Mesenchymal stem cell (in vitro differentiated cells and primary cell): ENCODE measurements at regions not wholly inside any gene's neighbourhood (a gene's known extent, or its start where the extent isn't known, plus 50 kb on each side); places are given as distances from the start of the nearest gene placed in this dataset.

Experiments used
- DNase-seq: peaks from one replicate; pipeline ENCODE4 v3.0.0-alpha.2; 2013
- H2AFZ ChIP-seq: one replicate; pipeline ENCODE4 v1.6.1; 2013; ENCODE audit warnings: low read depth, mild to moderate bottlenecking, control low read depth, inconsistent platforms, low read length, moderate library complexity
- H2AK5ac ChIP-seq: 2 replicates; pipeline ENCODE4 v1.6.1; 2013; ENCODE audit warnings: low read length, moderate library complexity, mild to moderate bottlenecking, inconsistent platforms; ENCODE audit not compliant: severe bottlenecking
- H2BK120ac ChIP-seq: one replicate; pipeline ENCODE4 v1.6.1; 2013; ENCODE audit warnings: low read depth, mild to moderate bottlenecking, inconsistent platforms, low read length, moderate library complexity
- H2BK12ac ChIP-seq, 2 experiments: one replicate each; pipeline ENCODE4 v1.6.1; 2013; ENCODE audit warnings: inconsistent platforms in 2 of 2, low read length in 2 of 2, mild to moderate bottlenecking in 2 of 2, moderate library complexity in 2 of 2, control low read depth in 1 of 2
- H2BK15ac ChIP-seq: one replicate; pipeline ENCODE4 v1.6.1; 2013; ENCODE audit warnings: mild to moderate bottlenecking, low read depth, inconsistent platforms; ENCODE audit not compliant: poor library complexity, severe bottlenecking
- H2BK5ac ChIP-seq: 2 replicates; pipeline ENCODE4 v1.6.1; 2013; ENCODE audit warnings: low read depth, mild to moderate bottlenecking, low read length, control low read depth, inconsistent platforms; ENCODE audit not compliant: poor library complexity, severe bottlenecking
- H3K14ac ChIP-seq, 2 experiments: one replicate each; pipeline ENCODE4 v1.6.1; 2013; ENCODE audit warnings: inconsistent platforms in 2 of 2, low read length in 2 of 2, control low read depth in 1 of 2, mild to moderate bottlenecking in 1 of 2, moderate library complexity in 1 of 2
- H3K18ac ChIP-seq, 2 experiments: one replicate each; pipeline ENCODE4 v1.6.1; 2013; ENCODE audit warnings: inconsistent platforms in 2 of 2, low read length in 2 of 2, control low read depth in 1 of 2, low read depth in 1 of 2, mild to moderate bottlenecking in 1 of 2
- H3K23ac ChIP-seq, 2 experiments: one replicate each; pipeline ENCODE4 v1.6.1; 2013; ENCODE audit warnings: inconsistent platforms in 2 of 2, low read length in 2 of 2, mild to moderate bottlenecking in 2 of 2, moderate library complexity in 2 of 2, control low read depth in 1 of 2
- H3K27ac ChIP-seq: 2 replicates; pipeline ENCODE4 v1.5.1; 2013; ENCODE audit warnings: mild to moderate bottlenecking, moderate library complexity, low read length, control low read depth, inconsistent platforms; ENCODE audit not compliant: poor library complexity, severe bottlenecking
- H3K27me3 ChIP-seq, 2 experiments: 2 replicates each; pipeline versions ENCODE4 v1.6.1 to v1.7.0; 2013; ENCODE audit warnings: low read length in 2 of 2, mild to moderate bottlenecking in 2 of 2, moderate library complexity in 2 of 2, control low read depth in 1 of 2, inconsistent platforms in 1 of 2; ENCODE audit not compliant: control insufficient read depth in 1 of 2, insufficient read depth in 1 of 2
- H3K36me3 ChIP-seq, 2 experiments: 2 replicates each; pipeline versions ENCODE4 v1.6.1 to v1.7.0; 2013; ENCODE audit warnings: low read length in 2 of 2, control low read depth in 1 of 2, inconsistent platforms in 1 of 2, low read depth in 1 of 2, mild to moderate bottlenecking in 1 of 2; ENCODE audit not compliant: insufficient read depth in 2 of 2, control insufficient read depth in 1 of 2
- H3K4ac ChIP-seq, 2 experiments: one replicate each; pipeline ENCODE4 v1.6.1; 2013; ENCODE audit warnings: inconsistent platforms in 2 of 2, low read length in 2 of 2, mild to moderate bottlenecking in 2 of 2, moderate library complexity in 2 of 2, control low read depth in 1 of 2, low read depth in 1 of 2
- H3K4me1 ChIP-seq: 2 replicates; pipeline ENCODE4 v1.6.1; 2013; ENCODE audit warnings: low read depth, low read length, control low read depth; ENCODE audit not compliant: control insufficient read depth, insufficient read depth
- H3K4me2 ChIP-seq: 2 replicates; pipeline ENCODE4 v1.6.1; 2013; ENCODE audit warnings: low read length, mild to moderate bottlenecking, inconsistent platforms; ENCODE audit not compliant: poor library complexity, severe bottlenecking
- H3K4me3 ChIP-seq, 2 experiments: 2 replicates each; pipeline versions ENCODE4 v1.5.1 to v1.7.0; 2013; ENCODE audit warnings: low read length in 2 of 2, mild to moderate bottlenecking in 2 of 2, control low read depth in 1 of 2, low read depth in 1 of 2; ENCODE audit not compliant: insufficient read depth in 1 of 2
- H3K79me1 ChIP-seq: replicated peaks from 2 replicates; pipeline ENCODE4 v1.6.1; 2013; ENCODE audit warnings: mild to moderate bottlenecking, control low read depth, low read length, inconsistent platforms; ENCODE audit not compliant: poor library complexity, severe bottlenecking
- H3K9ac ChIP-seq: 2 replicates; pipeline ENCODE4 v1.7.0; 2013; ENCODE audit warnings: mild to moderate bottlenecking, low read length, moderate library complexity
- H3K9me3 ChIP-seq: 2 replicates; pipeline ENCODE4 v1.7.0; 2013; ENCODE audit warnings: mild to moderate bottlenecking, low read length; ENCODE audit not compliant: control insufficient read depth
- H4K8ac ChIP-seq: one replicate; pipeline ENCODE4 v1.6.1; 2013; ENCODE audit warnings: inconsistent platforms, mild to moderate bottlenecking, low read length, moderate library complexity
- H4K91ac ChIP-seq: one replicate; pipeline ENCODE4 v1.6.1; 2013; ENCODE audit warnings: mild to moderate bottlenecking, low read length, inconsistent platforms
- WGBS: methylation state at CpG from one replicate; pipeline ENCODE4 v1.1.7; 2013; ENCODE audit warnings: mixed read lengths; 5-methylcytosine and 5-hydroxymethylcytosine counted together

- Histone ChIP-seq H3K23ac (no peak overlapping the region), H3K79me1 (no peaks in the 10 kb centered on the region), H3K36me3 (no peaks in the 10 kb centered on the region), H3K4me3 (no peak overlapping the region), H3K4ac (no peak overlapping the region), H3K14ac (no peak overlapping the region), H2BK12ac (no peak overlapping the region), H2BK15ac (no peak overlapping the region), H3K4me2 (no peak overlapping the region), H2BK120ac (no peak overlapping the region), H3K27me3 (peaks cover 16 to 41% of the 10 kb centered on the region in 2 experiments), H2AFZ (no peak overlapping the region), H3K9ac (no peak overlapping the region), H3K4me1 (no peaks in the 10 kb centered on the region), H3K27ac (no peak overlapping the region), H4K8ac (no peak overlapping the region), H2BK5ac (no peak overlapping the region), H2AK5ac (no peak overlapping the region), H3K18ac (no peak overlapping the region), H4K91ac (no peak overlapping the region), H3K9me3 (no peaks in the 10 kb centered on the region)
- WGBS = 85% methylated on average over 3 of the region's 3 CpGs
- no peak for DNase-seq
These were observed 61.3 kb upstream of the DBX1 start for GRCh38 chr11:20221566-20221965.

- no peak overlapping the region for H3K27ac ChIP-seq
- H2BK15ac ChIP-seq = no peak overlapping the region
- no peak overlapping the region for H3K18ac ChIP-seq
- H4K91ac ChIP-seq = no peak overlapping the region
- H3K9ac ChIP-seq = no peak overlapping the region
- no peak overlapping the region for H2BK120ac ChIP-seq
- H3K4me2 ChIP-seq = no peak overlapping the region
- no peak overlapping the region for H2BK12ac ChIP-seq
- no peak overlapping the region for H3K4ac ChIP-seq
- peaks cover 3% of the 10 kb centered on the region for H3K9me3 ChIP-seq
- no peak overlapping the region for H4K8ac ChIP-seq
- no peaks in the 10 kb centered on the region for H3K36me3 ChIP-seq
- no peak overlapping the region for H2AFZ ChIP-seq
- no peak overlapping the region for H2AK5ac ChIP-seq
- H3K79me1 ChIP-seq = no peaks in the 10 kb centered on the region
- WGBS = no CpG with 5 or more reads among the region's 1 CpG
- DNase-seq = no peak
- no peak overlapping the region for H3K14ac ChIP-seq
- H3K4me1 ChIP-seq = no peaks in the 10 kb centered on the region
- peaks cover 41 to 59% of the 10 kb centered on the region in 2 experiments for H3K27me3 ChIP-seq
- no peak overlapping the region for H2BK5ac ChIP-seq
- H3K4me3 ChIP-seq = no peak overlapping the region
- H3K23ac ChIP-seq = no peak overlapping the region
These were observed 53.5 kb upstream of the DBX1 start for GRCh38 chr11:20213790-20214189.

- Histone ChIP-seq H3K4ac (no peak overlapping the region), H3K23ac (no peak overlapping the region), H3K4me2 (no peak overlapping the region), H2BK5ac (no peak overlapping the region), H2BK15ac (no peak overlapping the region), H3K36me3 (no peaks in the 10 kb centered on the region), H2BK120ac (no peak overlapping the region), H2BK12ac (no peak overlapping the region), H4K8ac (no peak overlapping the region), H3K79me1 (no peaks in the 10 kb centered on the region), H2AFZ (no peak overlapping the region), H3K18ac (no peak overlapping the region), H3K9ac (no peak overlapping the region), H3K27me3 (peaks cover 55 to 67% of the 10 kb centered on the region in 2 experiments), H3K27ac (no peak overlapping the region), H3K9me3 (peaks cover 3% of the 10 kb centered on the region), H3K4me3 (no peak overlapping the region), H2AK5ac (no peak overlapping the region), H3K14ac (no peak overlapping the region), H4K91ac (no peak overlapping the region), H3K4me1 (no peaks in the 10 kb centered on the region)
- 63% methylated on average over 4 of the region's 4 CpGs for WGBS
- no peak for DNase-seq
These were observed 51.4 kb upstream of the DBX1 start for GRCh38 chr11:20211691-20212090.
